ENCODE measurements at regions not wholly inside any gene's neighbourhood (a gene's known extent, or its start where the extent isn't known, plus 50 kb on each side); places are given as distances from the start of the nearest gene placed in this dataset.

DNA sequence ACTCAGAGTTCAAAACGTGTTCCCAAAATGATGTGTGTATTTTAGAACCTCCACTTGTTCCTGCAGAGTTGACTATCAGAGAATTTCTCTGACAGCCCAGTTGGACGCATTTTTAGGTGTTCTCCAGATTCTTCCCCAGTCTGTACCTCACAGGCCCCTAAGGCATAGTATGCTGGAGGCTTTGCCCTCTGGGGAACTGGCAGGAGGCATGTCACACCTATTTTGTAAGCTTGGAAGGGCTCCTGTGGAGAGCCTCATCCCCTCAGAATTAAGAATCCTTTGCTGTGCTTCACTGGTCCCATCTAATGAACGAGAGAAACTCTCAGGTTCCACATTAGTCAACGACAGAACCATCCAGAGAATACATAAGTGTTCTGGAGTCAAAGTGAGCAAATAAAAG lies 144.1 kb upstream of the SLC30A5 start:
- no peak for TF ChIP-seq POLR2A (IDR thresholded peaks at IDR 0.05; ENCODE audit: low read depth, low read length)
- no peak for TF ChIP-seq TAF1 (IDR thresholded peaks at IDR 0.05; ENCODE audit: borderline replicate concordance, low read depth, low read length)

Data from GM12892 (cell line).